Liver (tissue), 8 donors: ENCODE measurements at regions not wholly inside any gene's neighbourhood (a gene's known extent, or its start where the extent isn't known, plus 50 kb on each side); places are given as distances from the start of the nearest gene placed in this dataset.
A peak's percentile ranks its signal among the peaks of the same experiment; 100 is the strongest.
"Not testable (repeated sequence)": the region's sequence is repeated elsewhere in the genome, so short reads cannot be mapped to it uniquely, and the experiment has no call there.

Experiments used
- DNase-seq: peaks from one replicate; pipeline ENCODE4 v3.0.0-alpha.2; 2017; ENCODE audit warnings: low spot score
- H3K27ac ChIP-seq, 2 donors: one replicate each; pipeline ENCODE4 v1.7.0; 2013; ENCODE audit warnings: inconsistent platforms in 2 of 2, low read length in 2 of 2, control low read depth in 1 of 2, low read depth in 1 of 2, mild to moderate bottlenecking in 1 of 2
- H3K27me3 ChIP-seq, 4 donors: one replicate each; pipeline versions ENCODE4 v1.6.1 to v1.7.0; 2013; ENCODE audit warnings: low read length in 3 of 4, inconsistent platforms in 1 of 4, mild to moderate bottlenecking in 1 of 4, moderate library complexity in 1 of 4; ENCODE audit not compliant: control insufficient read depth in 4 of 4, insufficient read depth in 4 of 4
- H3K36me3 ChIP-seq, 4 donors: one replicate each; pipeline versions ENCODE4 v1.6.1 to v1.7.0; 2013; ENCODE audit warnings: low read length in 3 of 4, mild to moderate bottlenecking in 3 of 4, low read depth in 1 of 4, moderate library complexity in 1 of 4; ENCODE audit not compliant: control insufficient read depth in 4 of 4, insufficient read depth in 3 of 4
- H3K4me1 ChIP-seq, 4 donors: one replicate each; pipeline versions ENCODE4 v1.6.1 to v1.7.0; 2013; ENCODE audit warnings: low read length in 3 of 4, mild to moderate bottlenecking in 3 of 4, moderate library complexity in 1 of 4; ENCODE audit not compliant: control insufficient read depth in 4 of 4, insufficient read depth in 4 of 4
- H3K4me3 ChIP-seq, 3 donors: one replicate each; pipeline versions ENCODE4 v1.6.1 to v1.7.0; 2013; ENCODE audit warnings: low read length in 3 of 3, control low read depth in 1 of 3, low read depth in 1 of 3, mild to moderate bottlenecking in 1 of 3
- H3K9ac ChIP-seq, 2 donors: one replicate each; pipeline ENCODE4 v1.7.0; 2013; ENCODE audit warnings: low read length in 2 of 2, mild to moderate bottlenecking in 2 of 2, moderate library complexity in 2 of 2, control low read depth in 1 of 2, low read depth in 1 of 2
- H3K9me3 ChIP-seq, 4 donors: one replicate each; pipeline versions ENCODE4 v1.6.1 to v1.7.0; 2013; ENCODE audit warnings: low read length in 3 of 4; ENCODE audit not compliant: control insufficient read depth in 4 of 4
- ATF3 ChIP-seq: IDR thresholded peaks from 2 replicates; pipeline ENCODE4 v1.6.1; 2016; ENCODE audit warnings: antibody characterized with exemption
- EGR1 ChIP-seq, 2 donors: IDR thresholded peaks; 2 replicates each; pipeline ENCODE4 v1.6.1; 2016 to 2018; ENCODE audit warnings: antibody characterized with exemption in 2 of 2, low read depth in 2 of 2
- GABPA ChIP-seq, 2 donors: IDR thresholded peaks in 1 of 2; conservative IDR thresholded peaks in 1 of 2; 2 replicates each; pipeline ENCODE4 v1.6.1; 2016; ENCODE audit warnings: antibody characterized with exemption in 2 of 2, mild to moderate bottlenecking in 1 of 2, moderate library complexity in 1 of 2
- HNF4A ChIP-seq, 2 donors: conservative IDR thresholded peaks; 2 replicates each; pipeline ENCODE4 v1.6.1; 2016; ENCODE audit warnings: antibody characterized with exemption in 2 of 2, mild to moderate bottlenecking in 2 of 2
- HNF4G ChIP-seq: IDR thresholded peaks from 2 replicates; pipeline ENCODE4 v1.6.1; 2016; ENCODE audit warnings: antibody characterized with exemption
- JUND ChIP-seq, 2 donors: IDR thresholded peaks; 2 replicates each; pipeline ENCODE4 v1.6.1; 2016; ENCODE audit warnings: antibody characterized with exemption in 2 of 2
- NR2F2 ChIP-seq: IDR thresholded peaks from 2 replicates; pipeline ENCODE4 v1.6.1; 2016; ENCODE audit warnings: antibody characterized with exemption
- RAD21 ChIP-seq, 2 donors: IDR thresholded peaks; 2 replicates each; pipeline ENCODE4 v1.6.1; 2016; ENCODE audit warnings: antibody characterized with exemption in 2 of 2, mild to moderate bottlenecking in 2 of 2
- RXRA ChIP-seq, 2 donors: IDR thresholded peaks; 2 replicates each; pipeline ENCODE4 v1.6.1; 2017 to 2018; ENCODE audit warnings: antibody characterized with exemption in 2 of 2, mild to moderate bottlenecking in 1 of 2
- TAF1 ChIP-seq: conservative IDR thresholded peaks from 2 replicates; pipeline ENCODE4 v1.6.1; 2016; ENCODE audit warnings: antibody characterized with exemption, mild to moderate bottlenecking
- YY1 ChIP-seq: IDR thresholded peaks from 2 replicates; pipeline ENCODE4 v1.6.1; 2016; ENCODE audit warnings: antibody characterized with exemption, mild to moderate bottlenecking
- WGBS: extraction: QIAGEN DNeasy Blood & Tissue Kit; methylation state at CpG from one replicate; pipeline ENCODE4 v1.1.7; 2013; 5-methylcytosine and 5-hydroxymethylcytosine counted together
- TF ChIP-seq, protein P1 (sequence below): IDR thresholded peaks from 2 replicates; pipeline ENCODE4 v1.6.1; 2016; ENCODE audit warnings: antibody characterized with exemption, mild to moderate bottlenecking
- TF ChIP-seq, protein P2 (sequence below): fragments of 150-350 bp; IDR thresholded peaks from 2 replicates; pipeline ENCODE4 v1.5.1; 2017; ENCODE audit warnings: improper control_type of control experiment, low read depth, low read length; ENCODE audit not compliant: missing input control
- TF ChIP-seq, protein P3 (sequence below): IDR thresholded peaks from 2 replicates; pipeline ENCODE4 v1.6.1; 2016; ENCODE audit warnings: antibody characterized with exemption
- TF ChIP-seq, protein P4 (sequence below): IDR thresholded peaks from 2 replicates; pipeline ENCODE4 v1.6.1; 2016; ENCODE audit warnings: antibody characterized with exemption
- donor health status: healthy.
- donor health status: healthy.
- donor health status: healthy.
- donor health status: healthy.
- donor health status: healthy.

GRCh38 chr5:162603443-162604070, 536.0 kb downstream of the GABRG2 start (continued):
- TF ChIP-seq, protein P1, sequence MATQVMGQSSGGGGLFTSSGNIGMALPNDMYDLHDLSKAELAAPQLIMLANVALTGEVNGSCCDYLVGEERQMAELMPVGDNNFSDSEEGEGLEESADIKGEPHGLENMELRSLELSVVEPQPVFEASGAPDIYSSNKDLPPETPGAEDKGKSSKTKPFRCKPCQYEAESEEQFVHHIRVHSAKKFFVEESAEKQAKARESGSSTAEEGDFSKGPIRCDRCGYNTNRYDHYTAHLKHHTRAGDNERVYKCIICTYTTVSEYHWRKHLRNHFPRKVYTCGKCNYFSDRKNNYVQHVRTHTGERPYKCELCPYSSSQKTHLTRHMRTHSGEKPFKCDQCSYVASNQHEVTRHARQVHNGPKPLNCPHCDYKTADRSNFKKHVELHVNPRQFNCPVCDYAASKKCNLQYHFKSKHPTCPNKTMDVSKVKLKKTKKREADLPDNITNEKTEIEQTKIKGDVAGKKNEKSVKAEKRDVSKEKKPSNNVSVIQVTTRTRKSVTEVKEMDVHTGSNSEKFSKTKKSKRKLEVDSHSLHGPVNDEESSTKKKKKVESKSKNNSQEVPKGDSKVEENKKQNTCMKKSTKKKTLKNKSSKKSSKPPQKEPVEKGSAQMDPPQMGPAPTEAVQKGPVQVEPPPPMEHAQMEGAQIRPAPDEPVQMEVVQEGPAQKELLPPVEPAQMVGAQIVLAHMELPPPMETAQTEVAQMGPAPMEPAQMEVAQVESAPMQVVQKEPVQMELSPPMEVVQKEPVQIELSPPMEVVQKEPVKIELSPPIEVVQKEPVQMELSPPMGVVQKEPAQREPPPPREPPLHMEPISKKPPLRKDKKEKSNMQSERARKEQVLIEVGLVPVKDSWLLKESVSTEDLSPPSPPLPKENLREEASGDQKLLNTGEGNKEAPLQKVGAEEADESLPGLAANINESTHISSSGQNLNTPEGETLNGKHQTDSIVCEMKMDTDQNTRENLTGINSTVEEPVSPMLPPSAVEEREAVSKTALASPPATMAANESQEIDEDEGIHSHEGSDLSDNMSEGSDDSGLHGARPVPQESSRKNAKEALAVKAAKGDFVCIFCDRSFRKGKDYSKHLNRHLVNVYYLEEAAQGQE, result no peak
- TF ChIP-seq YY1 (no peak), EGR1 (IDR thresholded peaks at IDR 0.05; ENCODE audit: low read depth in 2 of 2) (no peak), HNF4G (no peak), HNF4A (conservative IDR thresholded peaks at IDR 0.05) (no peak), RXRA (IDR thresholded peaks at IDR 0.05) (no peak), NR2F2 (no peak)

- WGBS, result 70% methylated on average over 4 of the region's 4 CpGs
- no peaks in the 10 kb centered on the region for H3K4me1 ChIP-seq
- no peak overlapping the region for H3K27ac ChIP-seq
- TF ChIP-seq, protein P2, sequence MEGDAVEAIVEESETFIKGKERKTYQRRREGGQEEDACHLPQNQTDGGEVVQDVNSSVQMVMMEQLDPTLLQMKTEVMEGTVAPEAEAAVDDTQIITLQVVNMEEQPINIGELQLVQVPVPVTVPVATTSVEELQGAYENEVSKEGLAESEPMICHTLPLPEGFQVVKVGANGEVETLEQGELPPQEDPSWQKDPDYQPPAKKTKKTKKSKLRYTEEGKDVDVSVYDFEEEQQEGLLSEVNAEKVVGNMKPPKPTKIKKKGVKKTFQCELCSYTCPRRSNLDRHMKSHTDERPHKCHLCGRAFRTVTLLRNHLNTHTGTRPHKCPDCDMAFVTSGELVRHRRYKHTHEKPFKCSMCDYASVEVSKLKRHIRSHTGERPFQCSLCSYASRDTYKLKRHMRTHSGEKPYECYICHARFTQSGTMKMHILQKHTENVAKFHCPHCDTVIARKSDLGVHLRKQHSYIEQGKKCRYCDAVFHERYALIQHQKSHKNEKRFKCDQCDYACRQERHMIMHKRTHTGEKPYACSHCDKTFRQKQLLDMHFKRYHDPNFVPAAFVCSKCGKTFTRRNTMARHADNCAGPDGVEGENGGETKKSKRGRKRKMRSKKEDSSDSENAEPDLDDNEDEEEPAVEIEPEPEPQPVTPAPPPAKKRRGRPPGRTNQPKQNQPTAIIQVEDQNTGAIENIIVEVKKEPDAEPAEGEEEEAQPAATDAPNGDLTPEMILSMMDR, result peak; percentile 4
- TF ChIP-seq EGR1 (IDR thresholded peaks at IDR 0.05; ENCODE audit: low read depth in 2 of 2), result no peak
- no peak overlapping the region for H3K9ac ChIP-seq
- H3K4me3 ChIP-seq, result no peak overlapping the region
- no peaks in the 10 kb centered on the region for H3K9me3 ChIP-seq
- H3K36me3 ChIP-seq, result no peaks in the 10 kb centered on the region
- H3K27me3 ChIP-seq, result no peaks in the 10 kb centered on the region
- no peak for DNase-seq
Measured at GRCh38 chr5:162607879-162608278, 540.3 kb downstream of the GABRG2 start.

GRCh38 chr5:162621726-162622263, 554.2 kb downstream of the GABRG2 start:
- H3K4me1 ChIP-seq, H3K27me3 ChIP-seq, H3K9me3 ChIP-seq, H3K4me3 ChIP-seq, H3K27ac ChIP-seq, H3K9ac ChIP-seq, H3K36me3 ChIP-seq, DNase-seq: not testable (repeated sequence)
- 92% methylated on average over 26 of the region's 26 CpGs for WGBS

- H3K4me1 ChIP-seq, result no peaks in the 10 kb centered on the region
- H3K36me3 ChIP-seq, result no peaks in the 10 kb centered on the region
- H3K4me3 ChIP-seq, result no peak overlapping the region
- no peak overlapping the region for H3K27ac ChIP-seq
- 85% methylated on average over 5 of the region's 5 CpGs for WGBS
- peaks cover 0 to 4% (median 0%) of the 10 kb centered on the region in 4 donors for H3K9me3 ChIP-seq
- no peaks in the 10 kb centered on the region for H3K27me3 ChIP-seq
- H3K9ac ChIP-seq, result no peak overlapping the region
- DNase-seq, result no peak
- TF ChIP-seq JUND (IDR thresholded peaks at IDR 0.05) (no peak), YY1 (no peak), RXRA (IDR thresholded peaks at IDR 0.05) (no peak), ATF3 (no peak), NR2F2 (no peak), RAD21 (IDR thresholded peaks at IDR 0.05) (no peak), HNF4A (conservative IDR thresholded peaks at IDR 0.05) (no peak), HNF4G (no peak), GABPA (IDR thresholded peaks at IDR 0.05 in 1 of 2, conservative IDR thresholded peaks at IDR 0.05 in 1 of 2) (no peak), TAF1 (no peak)
- TF ChIP-seq, protein P3, sequence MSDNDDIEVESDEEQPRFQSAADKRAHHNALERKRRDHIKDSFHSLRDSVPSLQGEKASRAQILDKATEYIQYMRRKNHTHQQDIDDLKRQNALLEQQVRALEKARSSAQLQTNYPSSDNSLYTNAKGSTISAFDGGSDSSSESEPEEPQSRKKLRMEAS, result no peak
- TF ChIP-seq, protein P4, sequence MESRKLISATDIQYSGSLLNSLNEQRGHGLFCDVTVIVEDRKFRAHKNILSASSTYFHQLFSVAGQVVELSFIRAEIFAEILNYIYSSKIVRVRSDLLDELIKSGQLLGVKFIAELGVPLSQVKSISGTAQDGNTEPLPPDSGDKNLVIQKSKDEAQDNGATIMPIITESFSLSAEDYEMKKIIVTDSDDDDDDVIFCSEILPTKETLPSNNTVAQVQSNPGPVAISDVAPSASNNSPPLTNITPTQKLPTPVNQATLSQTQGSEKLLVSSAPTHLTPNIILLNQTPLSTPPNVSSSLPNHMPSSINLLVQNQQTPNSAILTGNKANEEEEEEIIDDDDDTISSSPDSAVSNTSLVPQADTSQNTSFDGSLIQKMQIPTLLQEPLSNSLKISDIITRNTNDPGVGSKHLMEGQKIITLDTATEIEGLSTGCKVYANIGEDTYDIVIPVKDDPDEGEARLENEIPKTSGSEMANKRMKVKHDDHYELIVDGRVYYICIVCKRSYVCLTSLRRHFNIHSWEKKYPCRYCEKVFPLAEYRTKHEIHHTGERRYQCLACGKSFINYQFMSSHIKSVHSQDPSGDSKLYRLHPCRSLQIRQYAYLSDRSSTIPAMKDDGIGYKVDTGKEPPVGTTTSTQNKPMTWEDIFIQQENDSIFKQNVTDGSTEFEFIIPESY, result no peak
Measured at GRCh38 chr5:162624110-162624509, 556.5 kb downstream of the GABRG2 start.
